ENCODE measurements at regions not wholly inside any gene's neighbourhood (a gene's known extent, or its start where the extent isn't known, plus 50 kb on each side); places are given as distances from the start of the nearest gene placed in this dataset.

- TF ChIP-seq CHD7 (IDR thresholded peaks at IDR 0.05; ENCODE audit: insufficient replicate concordance, low read length) (no peak), KDM4A (IDR thresholded peaks at IDR 0.05; ENCODE audit: low read depth, low read length, severe bottlenecking) (no peak), YY1 (IDR thresholded peaks at IDR 0.05; ENCODE audit: low read depth, low read length) (no peak), POU5F1 (IDR thresholded peaks at IDR 0.05; ENCODE audit: low read depth, low read length) (no peak), RBBP5 (IDR thresholded peaks at IDR 0.05; ENCODE audit: borderline replicate concordance, low read depth, low read length) (no peak), BACH1 (IDR thresholded peaks at IDR 0.05; ENCODE audit: low read length) (no peak), FOSL1 (IDR thresholded peaks at IDR 0.05; ENCODE audit: insufficient read depth, low read depth, low read length) (no peak), TAF7 (optimal IDR thresholded peaks at IDR 0.05; ENCODE audit: borderline replicate concordance, low read depth, low read length) (no peak), BCL11A (IDR thresholded peaks at IDR 0.05; ENCODE audit: low read depth in 2 of 2, low read length in 2 of 2) (no peak)
Observed at GRCh38 chr13:57017357-57017756, 123.4 kb upstream of the PRR20A start (continued).

Data from H1 (cell line).